HEK293T (cell line): ENCODE measurements at regions not wholly inside any gene's neighbourhood (a gene's known extent, or its start where the extent isn't known, plus 50 kb on each side); places are given as distances from the start of the nearest gene placed in this dataset.

ENCODE experiments used
- ARNT ChIP-seq: fragments of 450-650 bp; IDR thresholded peaks from 2 replicates; pipeline ENCODE4 v1.6.1; 2017; ENCODE audit warnings: mild to moderate bottlenecking
- BHLHE40 ChIP-seq: fragments of 450-650 bp; IDR thresholded peaks from 2 replicates; pipeline ENCODE4 v1.6.1; 2016; ENCODE audit warnings: mild to moderate bottlenecking, moderate library complexity, borderline replicate concordance
- CTBP1 ChIP-seq: fragments of 450-650 bp; IDR thresholded peaks from 2 replicates; pipeline ENCODE4 v1.6.1; 2016; ENCODE audit warnings: borderline replicate concordance
- ELF4 ChIP-seq: fragments of 450-650 bp; IDR thresholded peaks from 2 replicates; pipeline ENCODE4 v1.6.1; 2017; ENCODE audit warnings: antibody characterized with exemption
- FOXK2 ChIP-seq: fragments of 450-650 bp; IDR thresholded peaks from 2 replicates; pipeline ENCODE4 v1.6.1; 2016; ENCODE audit warnings: mild to moderate bottlenecking
- FOXM1 ChIP-seq: fragments of 450-650 bp; IDR thresholded peaks from 2 replicates; pipeline ENCODE4 v1.6.1; 2017; ENCODE audit warnings: mild to moderate bottlenecking, borderline replicate concordance
- L3MBTL2 ChIP-seq: fragments of 450-650 bp; conservative IDR thresholded peaks from 2 replicates; pipeline ENCODE4 v1.6.1; 2016; ENCODE audit warnings: mild to moderate bottlenecking
- LEF1 ChIP-seq: fragments of 450-650 bp; IDR thresholded peaks from 2 replicates; pipeline ENCODE4 v1.6.1; 2017; ENCODE audit warnings: mild to moderate bottlenecking, borderline replicate concordance
- NFRKB ChIP-seq: fragments of 450-650 bp; IDR thresholded peaks from 2 replicates; pipeline ENCODE4 v1.6.1; 2016; ENCODE audit warnings: mild to moderate bottlenecking, moderate library complexity
- PKNOX1 ChIP-seq: fragments of 450-650 bp; IDR thresholded peaks from 2 replicates; pipeline ENCODE4 v1.6.1; 2016
- SP1 ChIP-seq: fragments of 450-650 bp; IDR thresholded peaks from 2 replicates; pipeline ENCODE4 v1.6.1; 2017
- SUZ12 ChIP-seq: fragments of 450-650 bp; IDR thresholded peaks from 2 replicates; pipeline ENCODE4 v1.6.1; 2016; ENCODE audit warnings: mild to moderate bottlenecking
- TARDBP ChIP-seq: fragments of 450-650 bp; IDR thresholded peaks from 2 replicates; pipeline ENCODE4 v1.6.1; 2016
- ZNF384 ChIP-seq: fragments of 450-650 bp; IDR thresholded peaks from 2 replicates; pipeline ENCODE4 v1.6.1; 2016

GRCh38 chr15:36301947-36302346 lies 277.5 kb upstream of the CDIN1 start:
- no peak for TF ChIP-seq NFRKB
- TF ChIP-seq TARDBP: no peak
- TF ChIP-seq CTBP1: no peak
- no peak for TF ChIP-seq FOXK2
- no peak for TF ChIP-seq FOXM1
- no peak for TF ChIP-seq ZNF384
- no peak for TF ChIP-seq SUZ12
- no peak for TF ChIP-seq ELF4
- TF ChIP-seq LEF1: no peak
- no peak for TF ChIP-seq ARNT
- no peak for TF ChIP-seq SP1
- TF ChIP-seq L3MBTL2: no peak
- TF ChIP-seq PKNOX1: no peak
- no peak for TF ChIP-seq BHLHE40
